Right atrium auricular region (tissue), 2 donors: ENCODE measurements at regions not wholly inside any gene's neighbourhood (a gene's known extent, or its start where the extent isn't known, plus 50 kb on each side); places are given as distances from the start of the nearest gene placed in this dataset.

Experiments used
- DNase-seq: peaks from one replicate; pipeline ENCODE4 v3.0.0-alpha.2; 2019; ENCODE audit warnings: low spot score
- H3K27ac ChIP-seq, 2 donors: fragments of 200-600 bp; sonication (generic); 1 replicate in 1 of 2; 2 replicates in 1 of 2; pipeline ENCODE4 v1.5.1; 2016 to 2019
- H3K27me3 ChIP-seq, 2 donors: fragments of 200-600 bp; sonication (generic); one replicate each; pipeline versions ENCODE4 v1.5.1 to v1.6.0; 2017 to 2019
- H3K36me3 ChIP-seq: fragments of 200-600 bp; sonication (generic); one replicate; pipeline ENCODE4 v1.5.1; 2016
- H3K4me1 ChIP-seq, 2 donors: fragments of 200-600 bp; sonication (generic); one replicate each; pipeline versions ENCODE4 v1.5.1 to v1.6.0; 2017 to 2019
- H3K4me3 ChIP-seq, 2 donors: fragments of 200-600 bp; sonication (generic); 1 replicate in 1 of 2; 2 replicates in 1 of 2; pipeline ENCODE4 v1.5.1; 2017 to 2019; ENCODE audit warnings: mild to moderate bottlenecking in 1 of 2, moderate library complexity in 1 of 2
- H3K9me3 ChIP-seq, 2 donors: fragments of 200-600 bp; sonication (generic); one replicate each; pipeline ENCODE4 v1.5.1; 2019
- TF ChIP-seq, protein P1 (sequence below), 2 donors: fragments of 200-600 bp; sonication (generic); IDR thresholded peaks; one replicate each; pipeline ENCODE4 v1.5.1; 2019; ENCODE audit warnings: antibody characterized with exemption in 2 of 2

DNA sequence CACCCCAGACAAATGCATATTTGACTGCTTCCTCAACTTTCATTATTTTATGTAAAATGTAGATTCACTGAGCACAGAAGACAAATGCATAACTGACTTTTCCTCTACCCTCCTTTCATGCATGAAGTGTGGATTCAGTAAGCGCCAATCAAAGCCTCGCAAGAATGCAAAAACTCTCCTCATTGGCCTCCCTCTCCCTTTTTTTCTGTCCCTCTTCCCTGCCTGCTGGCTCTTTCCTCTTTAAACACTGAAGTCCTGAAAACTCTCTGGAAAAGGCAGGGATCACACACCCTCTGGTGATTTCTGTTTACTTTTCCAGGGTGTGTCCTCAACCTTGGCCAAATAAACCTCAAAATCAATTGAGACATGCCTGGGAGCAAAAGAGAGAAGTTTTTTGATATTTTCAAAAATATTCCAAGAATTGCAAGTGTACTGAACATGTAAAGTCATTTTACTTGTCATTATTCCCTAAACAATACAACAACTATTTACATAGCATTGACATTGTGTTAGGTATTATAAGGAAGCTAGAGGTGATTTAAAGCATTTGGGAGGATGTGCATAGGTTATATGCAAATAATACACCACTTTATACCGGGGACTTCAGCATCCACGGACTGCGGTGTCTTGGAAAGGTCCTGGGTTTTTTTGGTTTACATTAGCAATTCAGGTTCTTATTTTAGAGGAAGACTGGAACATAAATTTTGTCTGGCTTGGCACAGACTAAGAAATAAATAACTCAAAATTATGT, 71.4 kb downstream of the SEC61G start:
- Histone ChIP-seq H3K27ac (no peak overlapping the region), H3K4me1 (no peaks in the 10 kb centered on the region), H3K36me3 (no peaks in the 10 kb centered on the region), H3K9me3 (no peaks in the 10 kb centered on the region), H3K27me3 (no peaks in the 10 kb centered on the region), H3K4me3 (no peak overlapping the region)
- no peak for DNase-seq
- TF ChIP-seq, protein P1, sequence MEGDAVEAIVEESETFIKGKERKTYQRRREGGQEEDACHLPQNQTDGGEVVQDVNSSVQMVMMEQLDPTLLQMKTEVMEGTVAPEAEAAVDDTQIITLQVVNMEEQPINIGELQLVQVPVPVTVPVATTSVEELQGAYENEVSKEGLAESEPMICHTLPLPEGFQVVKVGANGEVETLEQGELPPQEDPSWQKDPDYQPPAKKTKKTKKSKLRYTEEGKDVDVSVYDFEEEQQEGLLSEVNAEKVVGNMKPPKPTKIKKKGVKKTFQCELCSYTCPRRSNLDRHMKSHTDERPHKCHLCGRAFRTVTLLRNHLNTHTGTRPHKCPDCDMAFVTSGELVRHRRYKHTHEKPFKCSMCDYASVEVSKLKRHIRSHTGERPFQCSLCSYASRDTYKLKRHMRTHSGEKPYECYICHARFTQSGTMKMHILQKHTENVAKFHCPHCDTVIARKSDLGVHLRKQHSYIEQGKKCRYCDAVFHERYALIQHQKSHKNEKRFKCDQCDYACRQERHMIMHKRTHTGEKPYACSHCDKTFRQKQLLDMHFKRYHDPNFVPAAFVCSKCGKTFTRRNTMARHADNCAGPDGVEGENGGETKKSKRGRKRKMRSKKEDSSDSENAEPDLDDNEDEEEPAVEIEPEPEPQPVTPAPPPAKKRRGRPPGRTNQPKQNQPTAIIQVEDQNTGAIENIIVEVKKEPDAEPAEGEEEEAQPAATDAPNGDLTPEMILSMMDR (IDR thresholded peaks at IDR 0.05): no peak

GRCh38 chr7:54680377-54681005, 78.5 kb downstream of the SEC61G start:
- TF ChIP-seq, protein P1 (IDR thresholded peaks at IDR 0.05): no peak
- Histone ChIP-seq H3K9me3 (no peaks in the 10 kb centered on the region), H3K36me3 (no peaks in the 10 kb centered on the region), H3K4me3 (no peak overlapping the region), H3K27me3 (no peaks in the 10 kb centered on the region), H3K27ac (no peak overlapping the region), H3K4me1 (no peaks in the 10 kb centered on the region)
- no peak for DNase-seq

DNA sequence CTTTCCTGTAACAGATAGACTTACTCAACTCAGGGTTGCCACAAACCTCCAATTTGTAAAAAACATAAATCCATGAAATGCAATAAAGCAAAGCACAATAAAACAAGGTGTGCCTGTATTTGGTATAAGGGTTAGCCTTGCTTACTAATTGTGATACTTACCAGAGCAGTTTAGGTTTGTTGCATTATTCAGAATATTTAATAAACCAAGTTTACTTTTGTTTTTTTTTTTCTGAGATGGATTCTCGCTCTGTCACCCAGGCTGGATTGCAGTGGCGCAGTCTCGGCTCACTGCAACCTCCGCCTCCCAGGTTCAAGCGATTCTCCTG, 79.6 kb downstream of the SEC61G start:
- H3K36me3 ChIP-seq: no peaks in the 10 kb centered on the region
- H3K27me3 ChIP-seq: no peaks in the 10 kb centered on the region
- TF ChIP-seq, protein P1 (IDR thresholded peaks at IDR 0.05): no peak
- H3K4me1 ChIP-seq: no peaks in the 10 kb centered on the region
- no peak overlapping the region for H3K27ac ChIP-seq
- H3K9me3 ChIP-seq: no peaks in the 10 kb centered on the region
- no peak overlapping the region for H3K4me3 ChIP-seq
- no peak for DNase-seq

DNA sequence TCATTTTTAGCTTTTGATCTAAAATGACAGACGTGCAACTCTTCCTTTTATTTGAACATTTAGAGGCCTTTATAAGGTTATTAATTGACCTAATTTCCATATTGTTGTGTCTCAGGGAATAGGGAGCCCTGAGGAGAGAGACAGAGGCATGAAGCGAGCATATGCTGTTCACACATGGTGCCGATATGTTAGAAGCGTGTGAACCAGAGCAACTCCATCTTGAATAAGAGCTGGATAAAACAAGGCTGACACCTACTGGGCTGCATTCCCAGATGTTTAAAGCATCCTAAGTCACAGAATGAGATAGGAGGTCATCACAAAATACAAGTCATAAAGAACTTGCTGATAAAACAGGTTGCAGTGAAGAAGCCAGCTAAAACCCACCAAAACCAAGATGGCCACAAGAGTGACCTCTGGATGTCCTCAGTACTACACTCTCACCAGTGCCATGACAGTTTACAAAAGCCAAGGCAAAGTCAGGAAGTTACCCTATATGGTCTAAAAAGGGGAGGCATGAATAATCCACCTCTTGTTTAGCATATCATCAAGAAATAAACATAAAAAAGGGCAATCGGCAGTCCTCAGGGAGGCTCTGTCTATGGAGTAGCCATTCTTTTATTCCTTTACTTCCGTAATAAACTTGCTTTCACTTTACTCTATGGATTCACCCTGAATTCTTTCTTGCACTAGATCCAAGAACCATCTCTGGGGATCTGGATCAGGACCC, 80.1 kb downstream of the SEC61G start:
- H3K4me1 ChIP-seq: no peaks in the 10 kb centered on the region
- H3K4me3 ChIP-seq: no peak overlapping the region
- no peak for DNase-seq
- TF ChIP-seq, protein P1 (IDR thresholded peaks at IDR 0.05): no peak
- no peaks in the 10 kb centered on the region for H3K27me3 ChIP-seq
- no peak overlapping the region for H3K27ac ChIP-seq
- H3K36me3 ChIP-seq: no peaks in the 10 kb centered on the region
- no peaks in the 10 kb centered on the region for H3K9me3 ChIP-seq

- no peaks in the 10 kb centered on the region for H3K4me1 ChIP-seq
- no peaks in the 10 kb centered on the region for H3K36me3 ChIP-seq
- no peak overlapping the region for H3K4me3 ChIP-seq
- no peaks in the 10 kb centered on the region for H3K27me3 ChIP-seq
- TF ChIP-seq, protein P1 (IDR thresholded peaks at IDR 0.05): no peak
- H3K27ac ChIP-seq: no peak overlapping the region
- DNase-seq: no peak
- no peaks in the 10 kb centered on the region for H3K9me3 ChIP-seq
Measured at GRCh38 chr7:54674891-54675290, 84.1 kb downstream of the SEC61G start.
